ENCODE measurements at regions not wholly inside any gene's neighbourhood (a gene's known extent, or its start where the extent isn't known, plus 50 kb on each side); places are given as distances from the start of the nearest gene placed in this dataset.

DNA sequence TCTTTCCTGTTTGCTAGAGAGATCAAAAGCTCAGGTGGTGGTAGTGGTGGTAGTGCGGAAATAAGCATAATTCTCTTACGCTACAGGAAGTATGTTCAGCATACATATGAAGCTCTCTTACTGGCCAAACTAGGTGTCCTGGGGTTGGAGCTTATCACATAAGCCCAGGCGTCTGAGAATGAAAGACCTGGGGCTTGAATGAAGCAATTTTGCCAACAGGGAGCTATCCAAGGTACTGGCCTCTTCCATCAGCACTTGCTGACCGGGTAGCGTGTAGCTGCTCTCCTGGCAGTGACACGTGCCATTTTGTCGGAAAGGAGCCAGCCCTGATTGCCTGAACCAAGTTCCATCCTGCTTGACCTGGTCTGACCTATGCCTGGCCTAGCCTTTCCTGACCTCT, 65.9 kb upstream of the HPF1 start (continued):
- TF ChIP-seq, protein P1, sequence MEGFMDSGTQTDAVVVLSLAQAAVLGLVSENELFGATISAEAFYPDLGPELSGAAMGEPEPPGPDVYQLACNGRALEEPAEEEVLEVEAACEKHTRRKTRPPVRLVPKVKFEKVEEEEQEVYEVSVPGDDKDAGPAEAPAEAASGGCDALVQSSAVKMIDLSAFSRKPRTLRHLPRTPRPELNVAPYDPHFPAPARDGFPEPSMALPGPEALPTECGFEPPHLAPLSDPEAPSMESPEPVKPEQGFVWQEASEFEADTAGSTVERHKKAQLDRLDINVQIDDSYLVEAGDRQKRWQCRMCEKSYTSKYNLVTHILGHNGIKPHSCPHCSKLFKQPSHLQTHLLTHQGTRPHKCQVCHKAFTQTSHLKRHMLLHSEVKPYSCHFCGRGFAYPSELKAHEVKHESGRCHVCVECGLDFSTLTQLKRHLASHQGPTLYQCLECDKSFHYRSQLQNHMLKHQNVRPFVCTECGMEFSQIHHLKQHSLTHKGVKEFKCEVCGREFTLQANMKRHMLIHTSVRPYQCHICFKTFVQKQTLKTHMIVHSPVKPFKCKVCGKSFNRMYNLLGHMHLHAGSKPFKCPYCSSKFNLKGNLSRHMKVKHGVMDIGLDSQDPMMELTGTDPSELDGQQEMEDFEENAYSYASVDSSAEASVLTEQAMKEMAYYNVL (CRISPR knock-in tag; IDR thresholded peaks at IDR 0.05; ENCODE audit: borderline replicate concordance): no peak
- TF ChIP-seq SMAD1 (CRISPR knock-in tag; IDR thresholded peaks at IDR 0.05; ENCODE audit: borderline replicate concordance, low read depth) (no peak), POLR2AphosphoS2 (IDR thresholded peaks at IDR 0.05; ENCODE audit: low read depth, low read length) (no peak), MIER3 (CRISPR knock-in tag; IDR thresholded peaks at IDR 0.05; ENCODE audit: borderline replicate concordance) (0 out of 2 replicates have a peak, but pooled peaks have one; percentile 44), HOXA3 (CRISPR knock-in tag; IDR thresholded peaks at IDR 0.05) (0 out of 2 replicates have a peak, but pooled peaks have one; percentile 22), ZNF879 (CRISPR knock-in tag; IDR thresholded peaks at IDR 0.05) (no peak), CREB1 (IDR thresholded peaks at IDR 0.05) (no peak), CREB1 (CRISPR knock-in tag; IDR thresholded peaks at IDR 0.05) (no peak), FOXO1 (CRISPR knock-in tag; IDR thresholded peaks at IDR 0.05) (no peak), TCF7L2 (IDR thresholded peaks at IDR 0.05; ENCODE audit: low read depth, low read length) (no peak), KDM1A (CRISPR knock-in tag; IDR thresholded peaks at IDR 0.05) (no peak), HHEX (CRISPR knock-in tag; IDR thresholded peaks at IDR 0.05) (no peak), MATR3 (CRISPR knock-in tag; IDR thresholded peaks at IDR 0.05) (no peak), ZNF24 (IDR thresholded peaks at IDR 0.05) (no peak), ZNF644 (CRISPR knock-in tag; IDR thresholded peaks at IDR 0.05; ENCODE audit: low read depth) (0 out of 2 replicates have a peak, but pooled peaks have one; percentile 33), XBP1 (CRISPR knock-in tag; IDR thresholded peaks at IDR 0.05) (0 out of 2 replicates have a peak, but pooled peaks have one; percentile 44), NR2C2 (CRISPR knock-in tag; IDR thresholded peaks at IDR 0.05; ENCODE audit: borderline replicate concordance) (no peak), ZNF546 (CRISPR knock-in tag; conservative IDR thresholded peaks at IDR 0.05) (no peak), RBM39 (IDR thresholded peaks at IDR 0.05; ENCODE audit: low read depth, low read length, poor library complexity, severe bottlenecking) (no peak)
- TF ChIP-seq, protein P2, sequence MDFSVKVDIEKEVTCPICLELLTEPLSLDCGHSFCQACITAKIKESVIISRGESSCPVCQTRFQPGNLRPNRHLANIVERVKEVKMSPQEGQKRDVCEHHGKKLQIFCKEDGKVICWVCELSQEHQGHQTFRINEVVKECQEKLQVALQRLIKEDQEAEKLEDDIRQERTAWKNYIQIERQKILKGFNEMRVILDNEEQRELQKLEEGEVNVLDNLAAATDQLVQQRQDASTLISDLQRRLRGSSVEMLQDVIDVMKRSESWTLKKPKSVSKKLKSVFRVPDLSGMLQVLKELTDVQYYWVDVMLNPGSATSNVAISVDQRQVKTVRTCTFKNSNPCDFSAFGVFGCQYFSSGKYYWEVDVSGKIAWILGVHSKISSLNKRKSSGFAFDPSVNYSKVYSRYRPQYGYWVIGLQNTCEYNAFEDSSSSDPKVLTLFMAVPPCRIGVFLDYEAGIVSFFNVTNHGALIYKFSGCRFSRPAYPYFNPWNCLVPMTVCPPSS (IDR thresholded peaks at IDR 0.05): no peak
- TF ChIP-seq, protein P3, sequence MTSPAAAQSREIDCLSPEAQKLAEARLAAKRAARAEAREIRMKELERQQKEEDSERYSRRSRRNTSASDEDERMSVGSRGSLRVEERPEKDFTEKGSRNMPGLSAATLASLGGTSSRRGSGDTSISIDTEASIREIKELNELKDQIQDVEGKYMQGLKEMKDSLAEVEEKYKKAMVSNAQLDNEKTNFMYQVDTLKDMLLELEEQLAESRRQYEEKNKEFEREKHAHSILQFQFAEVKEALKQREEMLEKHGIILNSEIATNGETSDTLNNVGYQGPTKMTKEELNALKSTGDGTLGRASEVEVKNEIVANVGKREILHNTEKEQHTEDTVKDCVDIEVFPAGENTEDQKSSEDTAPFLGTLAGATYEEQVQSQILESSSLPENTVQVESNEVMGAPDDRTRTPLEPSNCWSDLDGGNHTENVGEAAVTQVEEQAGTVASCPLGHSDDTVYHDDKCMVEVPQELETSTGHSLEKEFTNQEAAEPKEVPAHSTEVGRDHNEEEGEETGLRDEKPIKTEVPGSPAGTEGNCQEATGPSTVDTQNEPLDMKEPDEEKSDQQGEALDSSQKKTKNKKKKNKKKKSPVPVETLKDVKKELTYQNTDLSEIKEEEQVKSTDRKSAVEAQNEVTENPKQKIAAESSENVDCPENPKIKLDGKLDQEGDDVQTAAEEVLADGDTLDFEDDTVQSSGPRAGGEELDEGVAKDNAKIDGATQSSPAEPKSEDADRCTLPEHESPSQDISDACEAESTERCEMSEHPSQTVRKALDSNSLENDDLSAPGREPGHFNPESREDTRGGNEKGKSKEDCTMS (CRISPR knock-in tag; conservative IDR thresholded peaks at IDR 0.05): no peak
- TF ChIP-seq, protein P4, sequence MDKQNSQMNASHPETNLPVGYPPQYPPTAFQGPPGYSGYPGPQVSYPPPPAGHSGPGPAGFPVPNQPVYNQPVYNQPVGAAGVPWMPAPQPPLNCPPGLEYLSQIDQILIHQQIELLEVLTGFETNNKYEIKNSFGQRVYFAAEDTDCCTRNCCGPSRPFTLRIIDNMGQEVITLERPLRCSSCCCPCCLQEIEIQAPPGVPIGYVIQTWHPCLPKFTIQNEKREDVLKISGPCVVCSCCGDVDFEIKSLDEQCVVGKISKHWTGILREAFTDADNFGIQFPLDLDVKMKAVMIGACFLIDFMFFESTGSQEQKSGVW (CRISPR knock-in tag; IDR thresholded peaks at IDR 0.05; ENCODE audit: borderline replicate concordance): no peak
- TF ChIP-seq, protein P5, sequence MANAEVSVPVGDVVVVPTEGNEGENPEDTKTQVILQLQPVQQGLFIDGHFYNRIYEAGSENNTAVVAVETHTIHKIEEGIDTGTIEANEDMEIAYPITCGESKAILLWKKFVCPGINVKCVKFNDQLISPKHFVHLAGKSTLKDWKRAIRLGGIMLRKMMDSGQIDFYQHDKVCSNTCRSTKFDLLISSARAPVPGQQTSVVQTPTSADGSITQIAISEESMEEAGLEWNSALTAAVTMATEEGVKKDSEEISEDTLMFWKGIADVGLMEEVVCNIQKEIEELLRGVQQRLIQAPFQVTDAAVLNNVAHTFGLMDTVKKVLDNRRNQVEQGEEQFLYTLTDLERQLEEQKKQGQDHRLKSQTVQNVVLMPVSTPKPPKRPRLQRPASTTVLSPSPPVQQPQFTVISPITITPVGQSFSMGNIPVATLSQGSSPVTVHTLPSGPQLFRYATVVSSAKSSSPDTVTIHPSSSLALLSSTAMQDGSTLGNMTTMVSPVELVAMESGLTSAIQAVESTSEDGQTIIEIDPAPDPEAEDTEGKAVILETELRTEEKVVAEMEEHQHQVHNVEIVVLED (CRISPR knock-in tag; IDR thresholded peaks at IDR 0.05; ENCODE audit: borderline replicate concordance): no peak

Measured in HepG2 (cell line).